GM21576 (cell line): ENCODE measurements at regions not wholly inside any gene's neighbourhood (a gene's known extent, or its start where the extent isn't known, plus 50 kb on each side); places are given as distances from the start of the nearest gene placed in this dataset.

ENCODE experiments used
- ATAC-seq: cut with Tn5 transposase; IDR thresholded peaks from one replicate; pipeline ENCODE4 v1.9.1; 2021; ENCODE audit warnings: mild to moderate bottlenecking, moderate library complexity; ENCODE audit not compliant: unreplicated experiment

- no peak for ATAC-seq
Measured at GRCh38 chr5:68953875-68954617, 139.8 kb upstream of the SLC30A5 start.

GRCh38 chr5:68954618-68954910, 139.2 kb upstream of the SLC30A5 start:
- no peak for ATAC-seq

- ATAC-seq, result no peak
Measured at GRCh38 chr5:68957591-68957990, 136.2 kb upstream of the SLC30A5 start.

GRCh38 chr5:68958428-68958827, 135.4 kb upstream of the SLC30A5 start:
- no peak for ATAC-seq

- no peak for ATAC-seq
Measured at GRCh38 chr5:68960456-68960855, 133.4 kb upstream of the SLC30A5 start.

GRCh38 chr5:68960961-68961360, 132.9 kb upstream of the SLC30A5 start:
- no peak for ATAC-seq

GRCh38 chr5:68961762-68962161, 132.1 kb upstream of the SLC30A5 start:
- no peak for ATAC-seq

GRCh38 chr5:68962757-68963484, 130.9 kb upstream of the SLC30A5 start:
- ATAC-seq, result no peak

- ATAC-seq, result no peak
Measured at GRCh38 chr5:68964679-68965078, 129.1 kb upstream of the SLC30A5 start.

GRCh38 chr5:68965926-68966325, 127.9 kb upstream of the SLC30A5 start:
- no peak for ATAC-seq

GRCh38 chr5:68966596-68966995, 127.2 kb upstream of the SLC30A5 start:
- no peak for ATAC-seq

- no peak for ATAC-seq
Measured at GRCh38 chr5:68968429-68968828, 125.4 kb upstream of the SLC30A5 start.

GRCh38 chr5:68970617-68971016, 123.2 kb upstream of the SLC30A5 start:
- no peak for ATAC-seq

GRCh38 chr5:68973696-68974095, 120.1 kb upstream of the SLC30A5 start:
- ATAC-seq, result no peak

GRCh38 chr5:68983043-68983442, 110.8 kb upstream of the SLC30A5 start:
- no peak for ATAC-seq

- no peak for ATAC-seq
Measured at GRCh38 chr5:68983959-68984358, 109.9 kb upstream of the SLC30A5 start.

GRCh38 chr5:68991279-68992084, 102.3 kb upstream of the SLC30A5 start:
- no peak for ATAC-seq

GRCh38 chr5:68994645-68995044, 99.2 kb upstream of the SLC30A5 start:
- peak; percentile 77 for ATAC-seq

GRCh38 chr5:68995845-68996545, 97.8 kb upstream of the SLC30A5 start:
- no peak for ATAC-seq

GRCh38 chr5:68999181-68999580, 94.6 kb upstream of the SLC30A5 start:
- ATAC-seq, result no peak

GRCh38 chr5:69000216-69000919, 93.4 kb upstream of the SLC30A5 start:
- ATAC-seq, result no peak
